ENCODE measurements at regions not wholly inside any gene's neighbourhood (a gene's known extent, or its start where the extent isn't known, plus 50 kb on each side); places are given as distances from the start of the nearest gene placed in this dataset.

DNA sequence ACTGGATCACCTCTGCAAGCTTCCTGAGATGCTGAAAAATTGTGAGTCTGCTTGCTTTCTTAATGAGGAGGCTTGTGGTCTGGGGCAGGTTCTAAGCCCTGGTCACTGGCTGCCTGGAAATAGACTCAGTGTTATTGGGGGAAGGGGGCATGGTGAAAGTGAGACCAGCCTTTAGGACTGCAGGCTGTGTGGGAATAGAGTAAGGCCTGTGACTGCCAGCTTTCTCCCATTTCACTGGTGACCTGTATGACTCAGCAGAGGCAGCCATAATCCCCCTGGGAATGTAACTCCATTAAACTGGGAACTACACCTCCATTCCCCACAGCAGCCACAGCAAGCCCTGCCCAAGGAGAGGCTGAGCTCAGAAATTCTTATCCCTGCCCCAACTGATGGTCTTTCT is 55.9 kb upstream of the IL15 start:
- DNase-seq (ENCODE audit: low read depth), result peak; percentile 40

All from LHCN-M2 (cell line).